ENCODE measurements at regions not wholly inside any gene's neighbourhood (a gene's known extent, or its start where the extent isn't known, plus 50 kb on each side); places are given as distances from the start of the nearest gene placed in this dataset.

GRCh38 chrX:113919387-113919786, 664.5 kb upstream of the HTR2C start:
- H3K27ac Mint-ChIP-seq = no peak overlapping the region
- no peaks in the 10 kb centered on the region for H3K9me3 Mint-ChIP-seq
- H3K4me1 Mint-ChIP-seq = no peaks in the 10 kb centered on the region
- H3K27me3 Mint-ChIP-seq = no peaks in the 10 kb centered on the region
- POLR2A ChIA-PET = no interaction called here
- no peak for DNase-seq
- no peaks in the 10 kb centered on the region for H3K36me3 Mint-ChIP-seq (ENCODE audit: low read depth)
- CTCF ChIA-PET = no interaction called here
- no peak overlapping the region for H3K4me3 Mint-ChIP-seq

- DNase-seq = no peak
- no peak overlapping the region for H3K4me3 Mint-ChIP-seq
- CTCF ChIA-PET = no interaction called here
- H3K27ac Mint-ChIP-seq = no peak overlapping the region
- H3K9me3 Mint-ChIP-seq = no peaks in the 10 kb centered on the region
- H3K36me3 Mint-ChIP-seq (ENCODE audit: low read depth) = no peaks in the 10 kb centered on the region
- H3K4me1 Mint-ChIP-seq = no peaks in the 10 kb centered on the region
- no peaks in the 10 kb centered on the region for H3K27me3 Mint-ChIP-seq
- POLR2A ChIA-PET = no interaction called here
Observed at GRCh38 chrX:113906168-113906567, 677.7 kb upstream of the HTR2C start.

GRCh38 chrX:113892891-113893290, 691.0 kb upstream of the HTR2C start:
- H3K4me1 Mint-ChIP-seq = no peaks in the 10 kb centered on the region
- no peaks in the 10 kb centered on the region for H3K36me3 Mint-ChIP-seq (ENCODE audit: low read depth)
- H3K27me3 Mint-ChIP-seq = no peaks in the 10 kb centered on the region
- DNase-seq = no peak
- ChIA-PET POLR2A (no interaction called here), CTCF (no interaction called here)
- H3K9me3 Mint-ChIP-seq = no peaks in the 10 kb centered on the region
- H3K4me3 Mint-ChIP-seq = no peak overlapping the region
- H3K27ac Mint-ChIP-seq = no peak overlapping the region

GRCh38 chrX:113892401-113892800, 691.5 kb upstream of the HTR2C start:
- ChIA-PET CTCF (no interaction called here), POLR2A (no interaction called here)
- DNase-seq = no peak
- no peaks in the 10 kb centered on the region for H3K4me1 Mint-ChIP-seq
- no peaks in the 10 kb centered on the region for H3K27me3 Mint-ChIP-seq
- no peak overlapping the region for H3K4me3 Mint-ChIP-seq
- no peaks in the 10 kb centered on the region for H3K36me3 Mint-ChIP-seq (ENCODE audit: low read depth)
- no peak overlapping the region for H3K27ac Mint-ChIP-seq
- no peaks in the 10 kb centered on the region for H3K9me3 Mint-ChIP-seq

- Mint-ChIP-seq H3K4me3 (no peak overlapping the region), H3K27me3 (no peaks in the 10 kb centered on the region), H3K27ac (no peak overlapping the region), H3K9me3 (no peaks in the 10 kb centered on the region), H3K4me1 (no peaks in the 10 kb centered on the region), H3K36me3 (ENCODE audit: low read depth) (no peaks in the 10 kb centered on the region)
- DNase-seq = no peak
- ChIA-PET CTCF (no interaction called here), POLR2A (no interaction called here)
Observed at GRCh38 chrX:113873056-113873455, 710.8 kb upstream of the HTR2C start.

GRCh38 chrX:113868711-113869110, 715.2 kb upstream of the HTR2C start:
- CTCF ChIA-PET = no interaction called here
- Mint-ChIP-seq H3K27me3 (no peaks in the 10 kb centered on the region), H3K36me3 (ENCODE audit: low read depth) (no peaks in the 10 kb centered on the region), H3K27ac (no peak overlapping the region), H3K9me3 (no peaks in the 10 kb centered on the region), H3K4me1 (no peaks in the 10 kb centered on the region), H3K4me3 (no peak overlapping the region)
- no peak for DNase-seq
- POLR2A ChIA-PET = no interaction called here

GRCh38 chrX:113868177-113868576, 715.7 kb upstream of the HTR2C start:
- Mint-ChIP-seq H3K36me3 (ENCODE audit: low read depth) (no peaks in the 10 kb centered on the region), H3K9me3 (no peaks in the 10 kb centered on the region), H3K27ac (no peak overlapping the region), H3K27me3 (no peaks in the 10 kb centered on the region), H3K4me1 (no peaks in the 10 kb centered on the region), H3K4me3 (no peak overlapping the region)
- ChIA-PET POLR2A (no interaction called here), CTCF (interaction anchor here (0.6 kb wide), 1 partner anchor 31 kb away, joined by 5 read pairs; no protein-coding TSS in a partner anchor)
- DNase-seq = no peak

GRCh38 chrX:113849408-113849807, 734.5 kb upstream of the HTR2C start:
- POLR2A ChIA-PET = no interaction called here
- no peaks in the 10 kb centered on the region for H3K4me1 Mint-ChIP-seq
- no peak for DNase-seq
- CTCF ChIA-PET = no interaction called here
- no peaks in the 10 kb centered on the region for H3K9me3 Mint-ChIP-seq
- H3K27me3 Mint-ChIP-seq = no peaks in the 10 kb centered on the region
- H3K27ac Mint-ChIP-seq = no peak overlapping the region
- no peaks in the 10 kb centered on the region for H3K36me3 Mint-ChIP-seq (ENCODE audit: low read depth)
- no peak overlapping the region for H3K4me3 Mint-ChIP-seq

GRCh38 chrX:113833096-113834055, 750.5 kb upstream of the HTR2C start:
- Mint-ChIP-seq H3K9me3 (no peaks in the 10 kb centered on the region), H3K27me3 (no peaks in the 10 kb centered on the region), H3K4me1 (no peaks in the 10 kb centered on the region), H3K27ac (no peak overlapping the region), H3K4me3 (no peak overlapping the region), H3K36me3 (ENCODE audit: low read depth) (no peaks in the 10 kb centered on the region)
- DNase-seq = no peak
- ChIA-PET POLR2A (no interaction called here), CTCF (no interaction called here)

- Mint-ChIP-seq H3K27ac (no peak overlapping the region), H3K4me3 (no peak overlapping the region), H3K4me1 (no peaks in the 10 kb centered on the region), H3K36me3 (ENCODE audit: low read depth) (no peaks in the 10 kb centered on the region), H3K9me3 (no peaks in the 10 kb centered on the region), H3K27me3 (no peaks in the 10 kb centered on the region)
- ChIA-PET CTCF (no interaction called here), POLR2A (no interaction called here)
- no peak for DNase-seq
Observed at GRCh38 chrX:113828470-113828869, 755.4 kb upstream of the HTR2C start.

GRCh38 chrX:113818346-113818745, 765.5 kb upstream of the HTR2C start:
- CTCF ChIA-PET = no interaction called here
- Mint-ChIP-seq H3K27me3 (no peaks in the 10 kb centered on the region), H3K4me3 (no peak overlapping the region), H3K27ac (no peak overlapping the region), H3K36me3 (ENCODE audit: low read depth) (no peaks in the 10 kb centered on the region), H3K4me1 (no peaks in the 10 kb centered on the region), H3K9me3 (peaks cover 6% of the 10 kb centered on the region)
- no peak for DNase-seq
- POLR2A ChIA-PET = no interaction called here

- no peaks in the 10 kb centered on the region for H3K4me1 Mint-ChIP-seq
- no peaks in the 10 kb centered on the region for H3K9me3 Mint-ChIP-seq
- no peak overlapping the region for H3K4me3 Mint-ChIP-seq
- CTCF ChIA-PET = no interaction called here
- no peaks in the 10 kb centered on the region for H3K27me3 Mint-ChIP-seq
- no peak for DNase-seq
- H3K27ac Mint-ChIP-seq = no peak overlapping the region
- POLR2A ChIA-PET = no interaction called here
- H3K36me3 Mint-ChIP-seq (ENCODE audit: low read depth) = no peaks in the 10 kb centered on the region
Observed at GRCh38 chrX:113804819-113805218, 779.1 kb upstream of the HTR2C start.

- Mint-ChIP-seq H3K27me3 (no peaks in the 10 kb centered on the region), H3K4me3 (no peak overlapping the region), H3K36me3 (ENCODE audit: low read depth) (no peaks in the 10 kb centered on the region), H3K9me3 (no peaks in the 10 kb centered on the region), H3K27ac (no peak overlapping the region), H3K4me1 (no peaks in the 10 kb centered on the region)
- ChIA-PET CTCF (no interaction called here), POLR2A (no interaction called here)
- DNase-seq = no peak
Observed at GRCh38 chrX:113804291-113804690, 779.6 kb upstream of the HTR2C start.

- Mint-ChIP-seq H3K27me3 (no peaks in the 10 kb centered on the region), H3K27ac (no peak overlapping the region), H3K9me3 (no peaks in the 10 kb centered on the region), H3K36me3 (ENCODE audit: low read depth) (no peaks in the 10 kb centered on the region), H3K4me1 (no peaks in the 10 kb centered on the region), H3K4me3 (no peak overlapping the region)
- DNase-seq = no peak
- CTCF ChIA-PET = no interaction called here
- POLR2A ChIA-PET = no interaction called here
Observed at GRCh38 chrX:113802837-113803236, 781.0 kb upstream of the HTR2C start.
